ENCODE measurements at regions not wholly inside any gene's neighbourhood (a gene's known extent, or its start where the extent isn't known, plus 50 kb on each side); places are given as distances from the start of the nearest gene placed in this dataset.

- in situ Hi-C loops (cut with HindIII; ENCODE audit: low pct_unique_long_range_greater_than_20kb, low sequenced_read_pairs) = no loop called here
- TF ChIP-seq JUND (IDR thresholded peaks at IDR 0.05; ENCODE audit: low read depth) = no peak
- no peak for DNase-seq (ENCODE audit: low read depth in 1 of 2, low spot score in 1 of 2)
These were observed 957.2 kb downstream of the FSTL5 start for GRCh38 chr4:161206528-161207080.

- no peak for DNase-seq (ENCODE audit: low read depth in 1 of 2, low spot score in 1 of 2)
- in situ Hi-C loops (cut with HindIII; ENCODE audit: low pct_unique_long_range_greater_than_20kb, low sequenced_read_pairs) = no loop called here
- no peak for TF ChIP-seq JUND (IDR thresholded peaks at IDR 0.05; ENCODE audit: low read depth)
These were observed 959.9 kb downstream of the FSTL5 start for GRCh38 chr4:161203865-161204264.

GRCh38 chr4:161197912-161198311 is 965.9 kb downstream of the FSTL5 start:
- TF ChIP-seq JUND (IDR thresholded peaks at IDR 0.05; ENCODE audit: low read depth) = no peak
- in situ Hi-C loops (cut with HindIII; ENCODE audit: low pct_unique_long_range_greater_than_20kb, low sequenced_read_pairs) = no loop called here
- no peak for DNase-seq (ENCODE audit: low read depth in 1 of 2, low spot score in 1 of 2)

DNA sequence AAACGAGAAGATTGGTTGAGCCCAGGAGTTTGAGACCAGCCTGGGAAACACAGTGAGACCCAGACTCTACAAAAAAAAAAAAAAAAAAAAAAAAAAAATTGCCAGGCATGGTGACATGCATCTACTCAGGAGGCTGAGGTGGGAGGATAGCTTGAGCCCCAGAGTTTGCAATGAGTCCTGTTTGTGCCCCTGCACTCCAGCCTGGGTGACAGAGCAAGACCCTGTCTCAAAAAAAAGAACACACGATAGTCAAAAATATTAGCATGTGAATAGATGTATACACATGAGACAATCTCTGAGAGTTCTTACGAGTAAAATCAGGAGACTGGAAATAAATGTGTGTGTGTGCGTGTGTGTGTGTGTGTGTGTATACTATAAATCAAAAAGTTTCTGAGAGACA is 966.3 kb downstream of the FSTL5 start:
- no peak for TF ChIP-seq JUND (IDR thresholded peaks at IDR 0.05; ENCODE audit: low read depth)
- no peak for DNase-seq (ENCODE audit: low read depth in 1 of 2, low spot score in 1 of 2)
- in situ Hi-C loops (cut with HindIII; ENCODE audit: low pct_unique_long_range_greater_than_20kb, low sequenced_read_pairs) = no loop called here

- in situ Hi-C loops (cut with HindIII; ENCODE audit: low pct_unique_long_range_greater_than_20kb, low sequenced_read_pairs) = no loop called here
- TF ChIP-seq JUND (IDR thresholded peaks at IDR 0.05; ENCODE audit: low read depth) = no peak
- no peak for DNase-seq (ENCODE audit: low read depth in 1 of 2, low spot score in 1 of 2)
These were observed 974.3 kb downstream of the FSTL5 start for GRCh38 chr4:161189286-161190134.

- TF ChIP-seq JUND (IDR thresholded peaks at IDR 0.05; ENCODE audit: low read depth) = no peak
- in situ Hi-C loops (cut with HindIII; ENCODE audit: low pct_unique_long_range_greater_than_20kb, low sequenced_read_pairs) = no loop called here
- DNase-seq (ENCODE audit: low read depth in 1 of 2, low spot score in 1 of 2) = no peak
These were observed 975.2 kb downstream of the FSTL5 start for GRCh38 chr4:161188578-161188977.

GRCh38 chr4:161187569-161187968 is 976.2 kb downstream of the FSTL5 start:
- TF ChIP-seq JUND (IDR thresholded peaks at IDR 0.05; ENCODE audit: low read depth) = no peak
- DNase-seq (ENCODE audit: low read depth in 1 of 2, low spot score in 1 of 2) = no peak
- in situ Hi-C loops (cut with HindIII; ENCODE audit: low pct_unique_long_range_greater_than_20kb, low sequenced_read_pairs) = no loop called here

DNA sequence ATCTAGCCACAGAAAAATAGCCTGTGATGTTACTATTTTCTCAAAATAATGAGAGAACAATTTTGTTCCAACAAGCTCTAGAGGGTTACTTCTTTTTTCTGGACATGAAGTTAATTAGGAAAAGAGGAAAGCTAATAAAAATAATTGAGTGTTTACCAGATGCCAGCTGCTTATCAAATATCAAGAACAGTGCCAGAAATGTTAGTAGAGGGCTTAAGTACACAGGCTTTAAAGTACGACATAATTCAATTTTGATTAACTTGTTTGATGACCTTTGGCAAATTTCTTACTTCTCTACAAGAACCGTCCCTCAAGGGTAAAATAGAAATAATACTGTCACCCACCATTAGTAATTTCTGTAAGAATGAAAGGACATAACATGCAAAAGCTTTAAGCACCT is 977.0 kb downstream of the FSTL5 start:
- in situ Hi-C loops (cut with HindIII; ENCODE audit: low pct_unique_long_range_greater_than_20kb, low sequenced_read_pairs) = no loop called here
- TF ChIP-seq JUND (IDR thresholded peaks at IDR 0.05; ENCODE audit: low read depth) = no peak
- DNase-seq (ENCODE audit: low read depth in 1 of 2, low spot score in 1 of 2) = no peak

GRCh38 chr4:161186012-161186411 is 977.8 kb downstream of the FSTL5 start:
- no peak for DNase-seq (ENCODE audit: low read depth in 1 of 2, low spot score in 1 of 2)
- in situ Hi-C loops (cut with HindIII; ENCODE audit: low pct_unique_long_range_greater_than_20kb, low sequenced_read_pairs) = no loop called here
- no peak for TF ChIP-seq JUND (IDR thresholded peaks at IDR 0.05; ENCODE audit: low read depth)

DNA sequence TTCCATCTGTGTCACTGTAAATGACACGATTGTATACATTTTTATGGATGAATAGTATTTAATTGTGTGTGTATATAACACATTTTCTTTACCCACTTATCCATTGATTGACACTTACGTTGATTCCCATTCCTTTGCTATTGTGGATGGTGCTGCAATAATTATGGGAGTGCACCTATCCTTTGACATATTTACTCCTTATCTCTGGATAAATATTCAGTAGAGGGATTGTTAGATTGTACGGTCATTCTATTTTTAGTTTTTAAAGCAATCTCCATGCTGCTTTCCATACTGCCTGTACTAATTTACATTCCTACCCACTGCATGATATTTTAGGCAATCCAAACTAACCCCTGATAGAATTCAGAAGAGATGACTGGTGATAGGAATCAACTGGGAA is 980.1 kb downstream of the FSTL5 start:
- TF ChIP-seq JUND (IDR thresholded peaks at IDR 0.05; ENCODE audit: low read depth) = no peak
- in situ Hi-C loops (cut with HindIII; ENCODE audit: low pct_unique_long_range_greater_than_20kb, low sequenced_read_pairs) = no loop called here
- no peak for DNase-seq (ENCODE audit: low read depth in 1 of 2, low spot score in 1 of 2)

DNA sequence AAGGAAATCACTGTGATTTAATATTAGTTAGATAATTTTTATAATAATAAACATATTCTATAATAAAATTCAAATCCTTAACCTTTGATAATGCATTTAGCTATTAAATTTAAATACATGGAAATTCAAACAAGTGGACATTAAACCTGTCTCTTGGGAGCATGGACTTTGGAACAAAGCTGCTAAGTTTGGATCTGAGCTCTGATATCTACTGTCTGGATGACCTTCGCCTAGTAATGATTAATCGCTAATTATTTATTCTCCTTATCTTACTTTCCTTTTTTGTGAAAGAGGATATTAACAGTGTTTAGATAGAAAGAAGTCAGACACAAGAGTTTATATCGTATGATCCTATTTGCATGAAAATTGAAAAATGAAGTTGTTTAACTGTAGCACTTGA is 980.9 kb downstream of the FSTL5 start:
- TF ChIP-seq JUND (IDR thresholded peaks at IDR 0.05; ENCODE audit: low read depth) = no peak
- in situ Hi-C loops (cut with HindIII; ENCODE audit: low pct_unique_long_range_greater_than_20kb, low sequenced_read_pairs) = no loop called here
- DNase-seq (ENCODE audit: low read depth in 1 of 2, low spot score in 1 of 2) = no peak

DNA sequence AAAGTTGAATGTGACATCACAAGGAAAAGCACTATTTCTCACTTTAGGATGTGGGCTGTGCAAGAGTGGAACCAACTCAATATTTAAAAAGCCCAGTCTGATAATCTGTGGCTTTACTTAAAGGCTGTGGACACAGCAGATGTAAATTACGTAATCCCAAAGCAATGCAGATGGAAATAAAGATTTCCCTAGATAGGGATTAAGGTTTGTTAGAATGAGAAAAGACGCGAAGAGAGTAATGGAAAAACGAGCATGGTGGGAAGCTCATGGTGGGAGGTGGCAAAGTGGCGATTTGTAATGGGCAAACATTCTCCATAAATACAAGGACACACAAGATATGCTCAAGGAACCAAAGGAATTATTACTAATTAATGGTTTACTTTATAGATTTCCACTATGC is 985.5 kb downstream of the FSTL5 start:
- no peak for TF ChIP-seq JUND (IDR thresholded peaks at IDR 0.05; ENCODE audit: low read depth)
- no peak for DNase-seq (ENCODE audit: low read depth in 1 of 2, low spot score in 1 of 2)
- in situ Hi-C loops (cut with HindIII; ENCODE audit: low pct_unique_long_range_greater_than_20kb, low sequenced_read_pairs) = no loop called here

DNA sequence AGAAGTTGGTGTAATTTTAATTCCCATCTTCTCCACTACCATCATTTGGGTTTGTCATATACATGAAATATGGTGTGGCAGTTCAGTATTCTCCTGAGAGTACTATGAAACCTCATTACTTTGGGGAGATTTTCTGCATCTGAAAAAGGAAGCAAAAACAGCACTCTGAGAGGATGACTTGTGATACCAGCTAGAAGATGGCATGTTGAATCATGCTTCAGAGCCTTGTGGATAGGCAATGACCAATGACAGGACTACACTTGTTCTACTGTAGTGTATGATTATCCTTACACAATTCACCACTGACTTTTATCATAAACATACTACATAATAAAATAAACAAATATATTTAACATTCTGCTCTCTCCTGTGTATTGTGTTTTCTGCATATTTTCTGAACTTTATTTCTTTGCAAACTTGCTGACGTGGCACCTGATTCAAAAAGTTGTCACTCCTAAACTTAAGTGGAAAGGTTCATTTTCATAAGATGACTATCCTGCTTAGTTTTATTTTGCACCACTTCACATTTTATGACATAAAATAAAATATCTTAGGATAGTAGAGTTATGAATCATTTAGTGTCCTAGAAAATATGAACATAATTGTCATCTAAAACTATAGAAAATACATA is 991.3 kb downstream of the FSTL5 start:
- in situ Hi-C loops (cut with HindIII; ENCODE audit: low pct_unique_long_range_greater_than_20kb, low sequenced_read_pairs) = no loop called here
- DNase-seq (ENCODE audit: low read depth in 1 of 2, low spot score in 1 of 2) = no peak
- TF ChIP-seq JUND (IDR thresholded peaks at IDR 0.05; ENCODE audit: low read depth) = no peak

Measured in T47D (cell line).